Caki2 (cell line): ENCODE measurements at regions not wholly inside any gene's neighbourhood (a gene's known extent, or its start where the extent isn't known, plus 50 kb on each side); places are given as distances from the start of the nearest gene placed in this dataset.
"Not testable (repeated sequence)": the region's sequence is repeated elsewhere in the genome, so short reads cannot be mapped to it uniquely, and the experiment has no call there.

Experiments
- DNase-seq: peaks from one replicate; pipeline ENCODE4 v3.0.0-alpha.2; 2015; ENCODE audit warnings: low read depth
- in situ Hi-C: cut with HindIII; loops from 2 replicates; pipeline ENCODE4 v1.10.0; 2016; ENCODE audit warnings: low sequenced_read_pairs, low pct_unique_long_range_greater_than_20kb, mixed read lengths

- in situ Hi-C loops, result no loop called here
- DNase-seq, result no peak
Observed at GRCh38 chr3:64803469-64803868, 115.7 kb upstream of the ADAMTS9 start.

- no peak for DNase-seq
- in situ Hi-C loops, result no loop called here
Observed at GRCh38 chr3:64802460-64802859, 114.7 kb upstream of the ADAMTS9 start.

GRCh38 chr3:64801856-64802255 lies 114.1 kb upstream of the ADAMTS9 start:
- in situ Hi-C loops, result no loop called here
- DNase-seq, result no peak

- in situ Hi-C loops, result no loop called here
- DNase-seq, result no peak
Observed at GRCh38 chr3:64799606-64800005, 111.8 kb upstream of the ADAMTS9 start.

GRCh38 chr3:64798316-64798715 lies 110.5 kb upstream of the ADAMTS9 start:
- DNase-seq, result no peak
- in situ Hi-C loops, result no loop called here

GRCh38 chr3:64796607-64797399 lies 109.0 kb upstream of the ADAMTS9 start:
- DNase-seq, result no peak
- in situ Hi-C loops, result no loop called here

- DNase-seq, result no peak
- in situ Hi-C loops, result no loop called here
Observed at GRCh38 chr3:64792445-64792844, 104.6 kb upstream of the ADAMTS9 start.

GRCh38 chr3:64789111-64789510 lies 101.3 kb upstream of the ADAMTS9 start:
- in situ Hi-C loops, result no loop called here

GRCh38 chr3:64783200-64783599 lies 95.4 kb upstream of the ADAMTS9 start:
- DNase-seq, result no peak
- in situ Hi-C loops, result no loop called here

More at GRCh38 chr3:64789111-64789510, 101.3 kb upstream of the ADAMTS9 start:
- DNase-seq, result no peak

GRCh38 chr3:64780923-64781322 lies 93.1 kb upstream of the ADAMTS9 start:
- in situ Hi-C loops, DNase-seq: not testable (repeated sequence)

GRCh38 chr3:64773137-64773536 lies 85.3 kb upstream of the ADAMTS9 start:
- in situ Hi-C loops, result no loop called here
- no peak for DNase-seq

GRCh38 chr3:64766440-64766839 lies 78.6 kb upstream of the ADAMTS9 start:
- DNase-seq, result no peak

GRCh38 chr3:64765947-64766346 lies 78.1 kb upstream of the ADAMTS9 start:
- in situ Hi-C loops, result no loop called here
- no peak for DNase-seq

More at GRCh38 chr3:64766440-64766839, 78.6 kb upstream of the ADAMTS9 start:
- in situ Hi-C loops, result no loop called here

GRCh38 chr3:64764386-64764929 lies 76.7 kb upstream of the ADAMTS9 start:
- in situ Hi-C loops, result no loop called here
- DNase-seq, result no peak

- in situ Hi-C loops, result no loop called here
- no peak for DNase-seq
Observed at GRCh38 chr3:64763980-64764379, 76.2 kb upstream of the ADAMTS9 start.

- no peak for DNase-seq
- in situ Hi-C loops, result no loop called here
Observed at GRCh38 chr3:64761729-64762128, 73.9 kb upstream of the ADAMTS9 start.

GRCh38 chr3:64760258-64760657 lies 72.5 kb upstream of the ADAMTS9 start:
- in situ Hi-C loops, result no loop called here

GRCh38 chr3:64759811-64760210 lies 72.0 kb upstream of the ADAMTS9 start:
- in situ Hi-C loops, result no loop called here
- no peak for DNase-seq

More at GRCh38 chr3:64760258-64760657, 72.5 kb upstream of the ADAMTS9 start:
- DNase-seq, result no peak

GRCh38 chr3:64756398-64756986 lies 68.7 kb upstream of the ADAMTS9 start:
- in situ Hi-C loops, result no loop called here

More at GRCh38 chr3:64756398-64756986, 68.7 kb upstream of the ADAMTS9 start:
- no peak for DNase-seq
